ENCODE measurements at regions not wholly inside any gene's neighbourhood (a gene's known extent, or its start where the extent isn't known, plus 50 kb on each side); places are given as distances from the start of the nearest gene placed in this dataset.
A peak's percentile ranks its signal among the peaks of the same experiment; 100 is the strongest.

DNA sequence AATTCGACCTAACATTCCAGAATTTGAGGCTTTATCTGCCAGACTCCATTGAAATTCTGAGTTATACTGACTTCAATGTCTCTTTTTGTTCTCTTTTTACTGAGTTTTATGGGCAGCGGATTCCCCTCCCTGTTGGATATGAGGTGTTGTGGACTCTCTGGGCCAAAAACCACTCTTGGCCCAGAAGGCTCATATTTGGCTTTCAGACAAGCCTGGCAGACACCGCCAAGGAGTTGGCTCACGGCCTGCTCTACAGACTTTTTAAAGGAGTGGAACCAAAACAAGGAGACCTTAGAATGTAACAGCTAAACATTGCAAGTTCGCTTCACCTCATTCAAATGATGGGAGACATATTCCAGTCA, 206.4 kb upstream of the NCKAP5 start:
- no peak for DNase-seq (ENCODE audit: low read depth)
- no peaks in the 10 kb centered on the region for H3K36me3 ChIP-seq (ENCODE audit: control insufficient read depth, insufficient read depth, low read length)
- FAIRE-seq = no peak
- no peaks in the 10 kb centered on the region for H3K27me3 ChIP-seq (ENCODE audit: control insufficient read depth, insufficient read depth, low read length)
- no peak for TF ChIP-seq CTCF (IDR thresholded peaks at IDR 0.05; ENCODE audit: insufficient read depth, low read length, severe bottlenecking)
- no peak overlapping the region for H3K4me3 ChIP-seq (ENCODE audit: low read depth, low read length)

- no peak for TF ChIP-seq CTCF (IDR thresholded peaks at IDR 0.05; ENCODE audit: insufficient read depth, low read length, severe bottlenecking)
Measured at GRCh38 chr2:133776936-133777573, 208.8 kb upstream of the NCKAP5 start.

GRCh38 chr2:133777574-133777960, 209.3 kb upstream of the NCKAP5 start:
- H3K27me3 ChIP-seq (ENCODE audit: control insufficient read depth, insufficient read depth, low read length) = no peaks in the 10 kb centered on the region
- no peak for TF ChIP-seq CTCF (IDR thresholded peaks at IDR 0.05; ENCODE audit: insufficient read depth, low read length, severe bottlenecking)
- H3K36me3 ChIP-seq (ENCODE audit: control insufficient read depth, insufficient read depth, low read length) = no peaks in the 10 kb centered on the region
- no peak overlapping the region for H3K4me3 ChIP-seq (ENCODE audit: low read depth, low read length)
- FAIRE-seq (no peak), DNase-seq (ENCODE audit: low read depth) (peak; percentile 83)

More at GRCh38 chr2:133776936-133777573, 208.8 kb upstream of the NCKAP5 start:
- no peaks in the 10 kb centered on the region for H3K36me3 ChIP-seq (ENCODE audit: control insufficient read depth, insufficient read depth, low read length)
- no peak overlapping the region for H3K4me3 ChIP-seq (ENCODE audit: low read depth, low read length)
- FAIRE-seq (no peak), DNase-seq (ENCODE audit: low read depth) (no peak)
- no peaks in the 10 kb centered on the region for H3K27me3 ChIP-seq (ENCODE audit: control insufficient read depth, insufficient read depth, low read length)

- H3K4me3 ChIP-seq (ENCODE audit: low read depth, low read length) = no peak overlapping the region
- DNase-seq (ENCODE audit: low read depth) = peak; percentile 75
- H3K36me3 ChIP-seq (ENCODE audit: control insufficient read depth, insufficient read depth, low read length) = no peaks in the 10 kb centered on the region
- no peak for FAIRE-seq
- H3K27me3 ChIP-seq (ENCODE audit: control insufficient read depth, insufficient read depth, low read length) = no peaks in the 10 kb centered on the region
- peak; percentile 75 for TF ChIP-seq CTCF (IDR thresholded peaks at IDR 0.05; ENCODE audit: insufficient read depth, low read length, severe bottlenecking)
Measured at GRCh38 chr2:133780099-133780996, 212.1 kb upstream of the NCKAP5 start.

GRCh38 chr2:133780997-133781513, 212.8 kb upstream of the NCKAP5 start:
- DNase-seq (ENCODE audit: low read depth) (no peak), FAIRE-seq (no peak)
- Histone ChIP-seq H3K27me3 (ENCODE audit: control insufficient read depth, insufficient read depth, low read length) (no peaks in the 10 kb centered on the region), H3K4me3 (ENCODE audit: low read depth, low read length) (no peak overlapping the region), H3K36me3 (ENCODE audit: control insufficient read depth, insufficient read depth, low read length) (no peaks in the 10 kb centered on the region)
- no peak for TF ChIP-seq CTCF (IDR thresholded peaks at IDR 0.05; ENCODE audit: insufficient read depth, low read length, severe bottlenecking)

All from bronchial epithelial cell (primary cell).